Activated CD4-positive, CD25-positive, alpha-beta regulatory T cell treated with anti-CD3 and anti-CD28 coated beads, Interleukin-2, amount 50 U/mL, for 72 hours (primary cell): ENCODE measurements at regions not wholly inside any gene's neighbourhood (a gene's known extent, or its start where the extent isn't known, plus 50 kb on each side); places are given as distances from the start of the nearest gene placed in this dataset.

Experiments used
- DNase-seq: peaks from one replicate; pipeline ENCODE4 v3.0.0; 2021

DNA sequence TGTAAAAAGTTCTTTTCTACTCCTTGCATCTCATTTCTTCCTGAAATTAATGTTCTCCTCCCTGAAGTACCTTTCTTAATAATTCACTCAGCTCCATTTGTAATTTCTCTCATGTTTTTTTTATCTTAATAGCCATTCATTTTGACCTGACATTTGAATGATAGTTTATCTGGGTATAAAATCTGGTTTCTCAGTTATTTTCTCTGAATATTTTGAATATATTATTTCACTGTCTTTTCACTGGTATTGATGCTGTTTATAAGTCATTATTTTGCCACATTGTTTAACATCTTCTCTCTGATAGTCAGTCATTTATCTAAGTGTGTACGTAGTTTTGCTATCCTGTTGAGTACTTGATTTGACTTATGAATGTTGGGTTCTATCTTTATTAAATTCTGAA is 68.8 kb upstream of the ARHGAP18 start:
- DNase-seq = no peak

DNA sequence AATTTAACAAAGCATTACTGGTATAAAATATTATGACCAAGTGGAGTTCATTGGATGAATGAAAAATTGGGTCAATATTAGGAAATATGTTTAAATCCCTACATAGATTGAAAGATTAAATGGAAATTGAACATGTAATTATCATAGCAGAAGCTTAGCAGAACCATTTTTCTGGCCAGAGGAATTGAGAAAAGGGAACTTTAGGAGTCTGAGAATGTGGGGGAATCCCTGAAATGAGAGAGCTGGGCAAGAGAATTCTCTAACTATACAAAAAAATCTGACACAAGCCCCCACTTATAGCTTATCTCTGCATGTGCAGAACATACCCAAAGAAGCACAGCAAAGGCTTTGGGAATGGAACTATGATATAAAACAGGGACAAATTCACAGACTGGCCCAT is 67.4 kb upstream of the ARHGAP18 start:
- DNase-seq = no peak

DNA sequence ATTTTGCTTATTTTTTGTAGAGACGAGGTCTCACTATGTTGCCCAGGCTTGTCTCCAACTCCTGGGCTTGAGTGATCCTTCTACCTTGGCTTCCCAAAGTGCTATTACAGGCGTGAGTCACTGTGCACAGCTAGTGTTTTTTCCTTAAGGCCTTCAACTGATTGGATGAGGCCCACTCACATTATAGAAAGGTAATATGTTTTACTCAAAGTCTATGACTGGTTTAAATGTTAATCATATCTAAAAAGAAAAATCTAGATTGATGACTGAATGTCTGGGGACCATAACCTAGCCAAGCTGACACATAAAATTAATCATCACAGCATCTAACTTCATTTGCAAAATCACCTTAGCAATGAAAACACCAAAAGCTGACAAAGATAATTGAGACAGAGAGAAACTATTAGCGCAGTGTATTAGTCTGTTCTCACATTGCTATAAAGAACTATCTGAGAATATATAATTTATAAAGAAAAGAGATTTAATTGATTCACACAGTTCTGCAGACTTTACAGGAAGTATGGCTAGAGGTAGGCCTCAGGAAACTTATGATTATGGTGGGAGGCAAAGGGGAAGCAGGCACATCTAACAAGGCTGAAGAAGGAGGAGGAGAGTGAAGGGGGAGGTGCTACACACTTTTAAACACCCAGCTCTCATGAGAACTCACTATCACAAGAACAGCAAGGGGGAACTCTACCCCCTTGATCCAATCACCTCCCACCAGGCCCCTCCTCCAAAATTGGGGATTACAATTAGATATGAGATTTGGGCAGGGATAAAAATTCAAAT is 66.8 kb upstream of the ARHGAP18 start:
- DNase-seq = no peak

DNA sequence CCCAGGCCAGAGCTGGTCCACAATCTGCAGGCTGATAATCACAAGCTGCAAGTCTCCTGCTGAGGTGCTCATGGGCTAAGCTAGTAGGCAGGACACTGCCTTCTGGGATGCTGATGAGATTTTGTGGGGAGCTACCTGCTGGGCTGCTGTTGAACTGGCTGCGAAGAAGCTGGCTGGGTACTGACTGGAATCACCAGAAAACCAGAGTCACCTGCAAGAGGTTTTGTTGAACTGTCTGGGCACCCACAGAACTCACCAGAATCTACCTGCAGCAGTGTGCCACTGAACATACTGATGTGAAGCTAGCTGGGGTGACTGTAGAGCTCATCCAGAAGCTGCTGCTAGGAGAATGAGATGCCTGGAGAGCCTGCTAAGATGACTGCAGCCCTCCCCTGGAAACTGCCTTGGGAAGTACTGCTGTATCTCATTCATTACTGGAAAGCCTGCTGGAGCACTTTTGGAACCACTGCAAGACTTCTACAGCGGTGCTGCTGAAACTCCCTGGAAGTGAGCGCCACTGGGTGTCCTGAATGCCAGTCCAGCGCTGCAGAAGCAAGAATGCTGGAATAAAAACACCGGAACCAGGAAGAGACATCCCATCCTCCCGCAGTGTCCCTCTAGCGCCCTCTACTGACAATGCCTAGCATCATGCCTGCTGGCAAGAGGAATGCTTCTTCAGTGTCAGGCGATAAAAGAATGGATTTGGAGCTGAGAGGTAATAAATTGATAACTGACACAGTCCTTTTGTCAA is 64.9 kb upstream of the ARHGAP18 start:
- peak; percentile 46 for DNase-seq

- DNase-seq = no peak
These were observed 63.3 kb upstream of the ARHGAP18 start for GRCh38 chr6:129773304-129773703.

- no peak for DNase-seq
These were observed 61.7 kb upstream of the ARHGAP18 start for GRCh38 chr6:129771678-129772077.

GRCh38 chr6:129767776-129768485 is 58.0 kb upstream of the ARHGAP18 start:
- no peak for DNase-seq

DNA sequence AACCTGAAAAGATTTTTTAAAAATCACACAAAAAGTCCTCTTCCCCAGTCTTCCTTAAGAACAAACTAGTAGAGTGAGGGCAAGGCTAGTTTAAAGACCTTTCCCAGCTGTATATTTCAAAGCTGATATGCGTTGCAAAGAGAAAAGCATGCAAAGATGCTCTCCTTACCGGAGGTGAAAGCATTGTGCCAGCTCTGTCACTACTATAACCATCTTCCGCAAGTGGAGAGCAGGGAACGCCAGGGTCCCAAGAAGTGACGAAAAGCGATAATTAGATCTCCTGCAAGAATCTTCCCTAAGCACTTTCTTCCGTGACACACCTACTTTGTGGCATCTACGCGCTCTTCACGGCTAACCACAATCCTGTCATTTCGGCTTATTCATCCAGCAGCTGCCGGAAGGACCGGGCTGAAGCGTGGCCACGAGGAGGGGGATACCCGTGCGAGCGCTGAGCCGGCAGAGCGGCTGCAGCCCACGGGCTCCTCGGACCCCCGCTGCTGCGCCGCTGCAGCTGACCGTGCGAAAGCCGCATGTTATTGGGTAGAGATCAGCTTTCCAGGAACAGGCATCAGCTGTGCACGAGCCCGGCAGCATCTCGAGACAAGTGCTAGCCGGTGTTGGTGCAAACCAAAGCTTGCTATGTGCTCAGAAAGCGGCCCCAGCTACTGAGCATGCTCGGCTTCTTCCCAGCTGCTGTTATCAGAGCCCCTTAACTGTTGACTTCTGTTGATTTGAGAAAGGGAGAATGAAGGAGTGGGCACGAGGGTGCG is 57.2 kb upstream of the ARHGAP18 start:
- peak; percentile 62 for DNase-seq

GRCh38 chr6:129764761-129765407 is 54.9 kb upstream of the ARHGAP18 start:
- DNase-seq = no peak

GRCh38 chr6:129759796-129760605 is 50.0 kb upstream of the ARHGAP18 start:
- no peak for DNase-seq
